H9 (cell line): ENCODE measurements at regions not wholly inside any gene's neighbourhood (a gene's known extent, or its start where the extent isn't known, plus 50 kb on each side); places are given as distances from the start of the nearest gene placed in this dataset.

Experiments used
- DNase-seq: peaks from one replicate; pipeline ENCODE4 v3.0.0-alpha.2; 2017
- H2AFZ ChIP-seq: one replicate; pipeline ENCODE4 v1.6.1; 2013; ENCODE audit warnings: mild to moderate bottlenecking, low read length, control low read depth, moderate library complexity
- H2AK5ac ChIP-seq: 2 replicates; pipeline ENCODE4 v1.6.1; 2013; ENCODE audit warnings: low read length, control low read depth, mixed read lengths; ENCODE audit not compliant: insufficient read length
- H2BK120ac ChIP-seq: one replicate; pipeline ENCODE4 v1.6.1; 2013; ENCODE audit warnings: low read depth, mild to moderate bottlenecking, low read length, control low read depth, inconsistent platforms; ENCODE audit not compliant: poor library complexity, severe bottlenecking
- H2BK12ac ChIP-seq: 2 replicates; pipeline ENCODE4 v1.6.1; 2013; ENCODE audit warnings: low read length, control low read depth, mixed read lengths, low read depth; ENCODE audit not compliant: insufficient read length
- H2BK15ac ChIP-seq: 2 replicates; pipeline ENCODE4 v1.6.1; 2013; ENCODE audit warnings: low read depth, low read length, control low read depth
- H2BK20ac ChIP-seq: one replicate; pipeline ENCODE4 v1.6.1; 2013; ENCODE audit warnings: low read depth, mild to moderate bottlenecking, low read length, control low read depth, inconsistent platforms; ENCODE audit not compliant: poor library complexity, severe bottlenecking
- H2BK5ac ChIP-seq: 2 replicates; pipeline ENCODE4 v1.6.1; 2013; ENCODE audit warnings: low read length, control low read depth, mixed read lengths; ENCODE audit not compliant: insufficient read length
- H3K14ac ChIP-seq: 2 replicates; pipeline ENCODE4 v1.6.1; 2013; ENCODE audit warnings: low read length, control low read depth; ENCODE audit not compliant: insufficient read depth
- H3K18ac ChIP-seq: 2 replicates; pipeline ENCODE4 v1.6.1; 2013; ENCODE audit warnings: low read depth, mild to moderate bottlenecking, mixed read lengths, low read length, control low read depth; ENCODE audit not compliant: insufficient read length
- H3K23ac ChIP-seq: 2 replicates; pipeline ENCODE4 v1.6.1; 2013; ENCODE audit warnings: low read length, control low read depth, mixed read lengths, low read depth; ENCODE audit not compliant: insufficient read length
- H3K23me2 ChIP-seq: 2 replicates; pipeline ENCODE4 v1.6.1; 2013; ENCODE audit warnings: low read depth, mild to moderate bottlenecking, mixed read lengths, low read length, control low read depth; ENCODE audit not compliant: insufficient read length, poor library complexity, severe bottlenecking
- H3K27ac ChIP-seq: 2 replicates; pipeline ENCODE4 v1.5.1; 2013; ENCODE audit warnings: low read length, control low read depth, mixed read lengths, low read depth; ENCODE audit not compliant: insufficient read length
- H3K27me3 ChIP-seq: 2 replicates; pipeline ENCODE4 v1.6.1; 2013; ENCODE audit warnings: low read length, control low read depth, inconsistent platforms; ENCODE audit not compliant: insufficient read depth
- H3K4ac ChIP-seq: 2 replicates; pipeline ENCODE4 v1.6.1; 2013; ENCODE audit warnings: low read depth, mild to moderate bottlenecking, control low read depth, inconsistent platforms, low read length, moderate library complexity
- H3K4me1 ChIP-seq: 2 replicates; pipeline ENCODE4 v1.6.1; 2013; ENCODE audit warnings: low read length, control low read depth, inconsistent platforms; ENCODE audit not compliant: insufficient read depth
- H3K4me2 ChIP-seq: 2 replicates; pipeline ENCODE4 v1.6.1; 2013; ENCODE audit warnings: low read length, control low read depth, mixed read lengths; ENCODE audit not compliant: insufficient read length, insufficient read depth
- H3K56ac ChIP-seq: 2 replicates; pipeline ENCODE4 v1.6.1; 2013; ENCODE audit warnings: low read depth, mild to moderate bottlenecking, mixed read lengths, low read length, control low read depth; ENCODE audit not compliant: insufficient read length
- H3K79me1 ChIP-seq: 2 replicates; pipeline ENCODE4 v1.6.1; 2013; ENCODE audit warnings: low read depth, mild to moderate bottlenecking, moderate library complexity, low read length, control low read depth, inconsistent platforms; ENCODE audit not compliant: insufficient read depth, poor library complexity, severe bottlenecking
- H3K79me2 ChIP-seq: 2 replicates; pipeline ENCODE4 v1.6.1; 2013; ENCODE audit warnings: low read length, control low read depth, inconsistent platforms; ENCODE audit not compliant: insufficient read depth
- H3K9ac ChIP-seq: 2 replicates; pipeline ENCODE4 v1.6.1; 2013; ENCODE audit warnings: low read length, control low read depth, mixed read lengths; ENCODE audit not compliant: insufficient read length; ENCODE audit errors: extremely low read depth
- H3K9me3 ChIP-seq: one replicate; pipeline ENCODE4 v1.6.1; 2013; ENCODE audit warnings: low read depth, low read length, inconsistent platforms; ENCODE audit not compliant: control insufficient read depth
- H3T11ph ChIP-seq: one replicate; pipeline ENCODE4 v1.6.1; 2013; ENCODE audit warnings: mild to moderate bottlenecking, low read length, control low read depth, inconsistent platforms
- H4K20me1 ChIP-seq: one replicate; pipeline ENCODE4 v1.6.1; 2013; ENCODE audit not compliant: control insufficient read depth, insufficient read length, insufficient read depth
- H4K5ac ChIP-seq: 2 replicates; pipeline ENCODE4 v1.6.1; 2013; ENCODE audit warnings: low read depth, mild to moderate bottlenecking, mixed read lengths, low read length, control low read depth; ENCODE audit not compliant: insufficient read length
- H4K8ac ChIP-seq: replicated peaks from 2 replicates; pipeline ENCODE4 v1.6.1; 2013; ENCODE audit warnings: low read length, control low read depth, mixed read lengths, low read depth; ENCODE audit not compliant: insufficient read length
- H4K91ac ChIP-seq: 2 replicates; pipeline ENCODE4 v1.6.1; 2013; ENCODE audit warnings: low read depth, mild to moderate bottlenecking, moderate library complexity, mixed read lengths, low read length, control low read depth; ENCODE audit not compliant: insufficient read length
- H3K27ac Mint-ChIP-seq, 3 experiments: 2 replicates in 2 of 3; 3 replicates in 1 of 3; pipeline ENCODE4 v1.8.0; 2020 to 2021; ENCODE audit warnings: mixed read lengths in 3 of 3, mild to moderate bottlenecking in 1 of 3, moderate library complexity in 1 of 3
- H3K27me3 Mint-ChIP-seq: 2 replicates; pipeline ENCODE4 v1.8.0; 2021; ENCODE audit warnings: low read depth, mild to moderate bottlenecking, moderate library complexity, mixed read lengths
- H3K36me3 Mint-ChIP-seq, 3 experiments: 2 replicates in 2 of 3; 3 replicates in 1 of 3; pipeline ENCODE4 v1.8.0; 2020 to 2021; ENCODE audit warnings: low read depth in 3 of 3, mixed read lengths in 3 of 3; ENCODE audit not compliant: insufficient read depth in 1 of 3
- H3K4me1 Mint-ChIP-seq, 2 experiments: 2 replicates each; pipeline ENCODE4 v1.8.0; 2020; ENCODE audit warnings: mixed read lengths in 2 of 2
- H3K4me3 Mint-ChIP-seq, 2 experiments: 2 replicates in 1 of 2; 3 replicates in 1 of 2; pipeline ENCODE4 v1.8.0; 2020 to 2021; ENCODE audit warnings: mild to moderate bottlenecking in 2 of 2, mixed read lengths in 2 of 2, moderate library complexity in 1 of 2
- H3K9me3 Mint-ChIP-seq, 2 experiments: 2 replicates in 1 of 2; 3 replicates in 1 of 2; pipeline ENCODE4 v1.8.0; 2020; ENCODE audit warnings: mild to moderate bottlenecking in 2 of 2, mixed read lengths in 2 of 2, moderate library complexity in 1 of 2
- WGBS: extraction: QIAGEN DNeasy Blood & Tissue Kit; methylation state at CpG from one replicate; pipeline ENCODE4 v1.1.7; 2013; ENCODE audit warnings: missing lambda C conversion rate, low lambda C conversion rate, mixed read lengths; ENCODE audit not compliant: insufficient read length; ENCODE audit errors: extremely low coverage; 5-methylcytosine and 5-hydroxymethylcytosine counted together
- TF ChIP-seq, protein P1 (sequence below): fragments of 200-600 bp; sonication (generic); conservative IDR thresholded peaks from 3 replicates; pipeline ENCODE4 v1.8.0; 2021; ENCODE audit warnings: antibody characterized with exemption, mild to moderate bottlenecking

DNA sequence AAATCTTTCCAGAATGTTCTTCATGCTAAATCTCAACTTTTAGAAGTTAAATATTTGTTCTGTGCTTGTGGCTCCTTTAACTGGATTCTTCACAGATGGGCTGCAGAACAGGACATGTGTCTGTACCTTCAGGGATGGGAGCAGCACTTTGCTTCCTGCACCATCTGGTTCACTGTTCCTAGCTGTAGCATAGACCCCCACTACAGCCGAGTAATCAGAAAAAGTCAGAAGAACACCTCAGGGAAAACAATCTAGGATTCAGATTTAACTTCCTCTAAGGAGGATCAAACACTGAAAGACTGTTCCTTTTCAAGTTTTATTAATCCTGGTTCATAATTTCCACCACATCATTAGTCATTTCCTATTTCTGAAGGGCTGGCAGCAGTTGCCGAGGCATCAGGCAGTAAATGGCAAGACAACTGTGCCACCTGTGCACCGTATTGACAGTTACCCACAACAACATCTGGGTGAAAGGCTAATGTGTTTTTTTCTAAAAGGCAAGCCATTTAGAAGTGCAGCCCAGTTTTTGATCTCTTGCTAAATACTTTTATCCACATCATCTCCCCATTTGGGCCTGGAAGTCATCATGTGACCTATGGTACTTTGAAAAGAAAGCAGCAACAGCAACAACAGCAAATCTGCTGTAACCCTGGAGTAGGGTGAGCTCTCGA is 212.8 kb upstream of the BMP4 start:
- no peaks in the 10 kb centered on the region for H3K23me2 ChIP-seq
- no peak for DNase-seq
- H4K20me1 ChIP-seq, result no peaks in the 10 kb centered on the region
- WGBS, result no CpG with 5 or more reads among the region's 4 CpGs
- H3K79me1 ChIP-seq, result no peaks in the 10 kb centered on the region
- no peak overlapping the region for H2BK20ac ChIP-seq
- H3K27me3 ChIP-seq, result no peaks in the 10 kb centered on the region
- no peak overlapping the region for H4K8ac ChIP-seq
- H2BK12ac ChIP-seq, result no peak overlapping the region
- no peak overlapping the region for H4K5ac ChIP-seq
- H2AK5ac ChIP-seq, result no peak overlapping the region
- H3K27me3 Mint-ChIP-seq, result peaks cover 2% of the 10 kb centered on the region; the same call in 1 of the 2 replicates
- H3K9me3 ChIP-seq, result no peaks in the 10 kb centered on the region
- H3K56ac ChIP-seq, result no peak overlapping the region
- TF ChIP-seq, protein P1, sequence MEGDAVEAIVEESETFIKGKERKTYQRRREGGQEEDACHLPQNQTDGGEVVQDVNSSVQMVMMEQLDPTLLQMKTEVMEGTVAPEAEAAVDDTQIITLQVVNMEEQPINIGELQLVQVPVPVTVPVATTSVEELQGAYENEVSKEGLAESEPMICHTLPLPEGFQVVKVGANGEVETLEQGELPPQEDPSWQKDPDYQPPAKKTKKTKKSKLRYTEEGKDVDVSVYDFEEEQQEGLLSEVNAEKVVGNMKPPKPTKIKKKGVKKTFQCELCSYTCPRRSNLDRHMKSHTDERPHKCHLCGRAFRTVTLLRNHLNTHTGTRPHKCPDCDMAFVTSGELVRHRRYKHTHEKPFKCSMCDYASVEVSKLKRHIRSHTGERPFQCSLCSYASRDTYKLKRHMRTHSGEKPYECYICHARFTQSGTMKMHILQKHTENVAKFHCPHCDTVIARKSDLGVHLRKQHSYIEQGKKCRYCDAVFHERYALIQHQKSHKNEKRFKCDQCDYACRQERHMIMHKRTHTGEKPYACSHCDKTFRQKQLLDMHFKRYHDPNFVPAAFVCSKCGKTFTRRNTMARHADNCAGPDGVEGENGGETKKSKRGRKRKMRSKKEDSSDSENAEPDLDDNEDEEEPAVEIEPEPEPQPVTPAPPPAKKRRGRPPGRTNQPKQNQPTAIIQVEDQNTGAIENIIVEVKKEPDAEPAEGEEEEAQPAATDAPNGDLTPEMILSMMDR, result no peak
- H3K9ac ChIP-seq, result no peak overlapping the region
- no peak overlapping the region for H2BK120ac ChIP-seq
- H3T11ph ChIP-seq, result no peak overlapping the region
- no peak overlapping the region for H3K23ac ChIP-seq
- peaks cover 10 to 14% of the 10 kb centered on the region in 2 experiments for H3K4me1 Mint-ChIP-seq
- no peak overlapping the region for H4K91ac ChIP-seq
- H2BK5ac ChIP-seq, result no peak overlapping the region
- no peaks in the 10 kb centered on the region for H3K36me3 Mint-ChIP-seq
- H3K14ac ChIP-seq, result no peak overlapping the region
- no peaks in the 10 kb centered on the region; the same call in 1 of the 2 replicates for H3K4me1 ChIP-seq
- no peak overlapping the region for H3K4me3 Mint-ChIP-seq
- H3K18ac ChIP-seq, result no peak overlapping the region
- H3K27ac ChIP-seq, result no peak overlapping the region
- H3K79me2 ChIP-seq, result no peaks in the 10 kb centered on the region
- no peaks in the 10 kb centered on the region for H3K9me3 Mint-ChIP-seq
- no peak overlapping the region for H2BK15ac ChIP-seq
- no peak overlapping the region for H3K27ac Mint-ChIP-seq
- H2AFZ ChIP-seq, result no peak overlapping the region
- H3K4me2 ChIP-seq, result no peak overlapping the region
- H3K4ac ChIP-seq, result no peak overlapping the region
